ENCODE measurements at regions not wholly inside any gene's neighbourhood (a gene's known extent, or its start where the extent isn't known, plus 50 kb on each side); places are given as distances from the start of the nearest gene placed in this dataset.
"Not testable (repeated sequence)": the region's sequence is repeated elsewhere in the genome, so short reads cannot be mapped to it uniquely, and the experiment has no call there.

GRCh38 chr16:31581065-31581464 is 53.4 kb downstream of the AHSP start:
- not testable (repeated sequence) for DNase-seq (ENCODE audit: low read depth in 2 of 2)

- DNase-seq (ENCODE audit: low read depth in 2 of 2), result not testable (repeated sequence)
These were observed 74.2 kb downstream of the AHSP start for GRCh38 chr16:31601737-31602384.

GRCh38 chr16:31618130-31618529 is 90.4 kb downstream of the AHSP start:
- no peak for DNase-seq (ENCODE audit: low read depth in 2 of 2)

GRCh38 chr16:31636433-31636832 is 108.7 kb downstream of the AHSP start:
- no peak for DNase-seq (ENCODE audit: low read depth in 2 of 2)

- no peak for DNase-seq (ENCODE audit: low read depth in 2 of 2)
These were observed 113.6 kb downstream of the AHSP start for GRCh38 chr16:31641279-31641678.

- DNase-seq (ENCODE audit: low read depth in 2 of 2), result not testable (repeated sequence)
These were observed 128.0 kb downstream of the AHSP start for GRCh38 chr16:31655674-31656073.

GRCh38 chr16:31664683-31665482 is 137.2 kb downstream of the AHSP start:
- DNase-seq (ENCODE audit: low read depth in 2 of 2), result no peak

- DNase-seq (ENCODE audit: low read depth in 2 of 2), result no peak
These were observed 147.0 kb downstream of the AHSP start for GRCh38 chr16:31674686-31675085.

- no peak for DNase-seq (ENCODE audit: low read depth in 2 of 2)
These were observed 149.0 kb downstream of the AHSP start for GRCh38 chr16:31676731-31677130.

GRCh38 chr16:31678649-31679325 is 151.1 kb downstream of the AHSP start:
- DNase-seq (ENCODE audit: low read depth in 2 of 2), result no peak

- not testable (repeated sequence) for DNase-seq (ENCODE audit: low read depth in 2 of 2)
These were observed 161.6 kb downstream of the AHSP start for GRCh38 chr16:31689331-31689730.

- not testable (repeated sequence) for DNase-seq (ENCODE audit: low read depth in 2 of 2)
These were observed 164.6 kb downstream of the AHSP start for GRCh38 chr16:31692338-31692737.

- no peak for DNase-seq (ENCODE audit: low read depth in 2 of 2)
These were observed 166.0 kb downstream of the AHSP start for GRCh38 chr16:31693733-31694132.

- no peak for DNase-seq (ENCODE audit: low read depth in 2 of 2)
These were observed 166.8 kb downstream of the AHSP start for GRCh38 chr16:31694461-31694860.

GRCh38 chr16:31695667-31696066 is 168.0 kb downstream of the AHSP start:
- no peak for DNase-seq (ENCODE audit: low read depth in 2 of 2)

GRCh38 chr16:31696968-31697743 is 169.5 kb downstream of the AHSP start:
- no peak for DNase-seq (ENCODE audit: low read depth in 2 of 2)

GRCh38 chr16:31697744-31698125 is 170.0 kb downstream of the AHSP start:
- no peak for DNase-seq (ENCODE audit: low read depth in 2 of 2)

- DNase-seq (ENCODE audit: low read depth in 2 of 2), result no peak
These were observed 171.2 kb downstream of the AHSP start for GRCh38 chr16:31698901-31699300.

GRCh38 chr16:31699601-31700000 is 171.9 kb downstream of the AHSP start:
- no peak for DNase-seq (ENCODE audit: low read depth in 2 of 2)

GRCh38 chr16:31700200-31700529 is 172.5 kb downstream of the AHSP start:
- DNase-seq (ENCODE audit: low read depth in 2 of 2), result no peak

GRCh38 chr16:31700530-31701388 is 172.8 kb upstream of the ZNF267 start:
- peak; percentile 69 to 85 for DNase-seq (ENCODE audit: low read depth in 2 of 2)

All from stimulated activated CD8-positive, alpha-beta memory T cell treated with anti-CD3 and anti-CD28 coated beads, Interleukin-7, amount 100 ng/mL, for 1 hour (primary cell).